Tibial artery (tissue), 4 donors: ENCODE measurements at regions not wholly inside any gene's neighbourhood (a gene's known extent, or its start where the extent isn't known, plus 50 kb on each side); places are given as distances from the start of the nearest gene placed in this dataset.

Experiments
- DNase-seq, 2 donors: peaks; one replicate each; pipeline ENCODE4 v3.0.0-alpha.2; 2019
- H3K27ac ChIP-seq, 2 donors: fragments of 200-600 bp; sonication (generic) in 1 of 2; 1 replicate in 1 of 2; 2 replicates in 1 of 2; pipeline ENCODE4 v1.5.1; 2018 to 2019; ENCODE audit warnings: mild to moderate bottlenecking in 1 of 2
- H3K27me3 ChIP-seq, 2 donors: fragments of 200-600 bp; sonication (generic) in 1 of 2; one replicate each; pipeline versions ENCODE4 v1.5.1 to v1.6.0; 2016 to 2019
- H3K36me3 ChIP-seq, 3 donors: fragments of 200-600 bp; sonication (generic) in 2 of 3; one replicate each; pipeline ENCODE4 v1.5.1; 2016 to 2019; ENCODE audit warnings: mild to moderate bottlenecking in 2 of 3
- H3K4me1 ChIP-seq, 4 donors: fragments of 200-600 bp; sonication (generic) in 2 of 4; 1 replicate in 3 of 4; 2 replicates in 1 of 4; pipeline ENCODE4 v1.5.1; 2016 to 2019
- H3K4me3 ChIP-seq, 2 donors: fragments of 200-600 bp; sonication (generic) in 1 of 2; 1 replicate in 1 of 2; 2 replicates in 1 of 2; pipeline ENCODE4 v1.5.1; 2018 to 2019; ENCODE audit warnings: mild to moderate bottlenecking in 2 of 2
- H3K9me3 ChIP-seq, 3 donors: fragments of 200-600 bp; sonication (generic) in 1 of 3; one replicate each; pipeline ENCODE4 v1.5.1; 2016 to 2019
- intact Hi-C: fragments of 100-400 bp; cut with DNase I; formaldehyde crosslinking; loops from one replicate; pipeline ENCODE4 v1.15.0; 2023; ENCODE audit warnings: low total_unique reads
- TF ChIP-seq, protein P1 (sequence below), 2 experiments: fragments of 200-600 bp in 1 of 2; fragments of 450-650 bp in 1 of 2; IDR thresholded peaks; one replicate each; pipeline ENCODE4 v1.5.1; 2017 to 2019; ENCODE audit warnings: antibody characterized with exemption in 2 of 2, mild to moderate bottlenecking in 1 of 2, moderate library complexity in 1 of 2

DNA sequence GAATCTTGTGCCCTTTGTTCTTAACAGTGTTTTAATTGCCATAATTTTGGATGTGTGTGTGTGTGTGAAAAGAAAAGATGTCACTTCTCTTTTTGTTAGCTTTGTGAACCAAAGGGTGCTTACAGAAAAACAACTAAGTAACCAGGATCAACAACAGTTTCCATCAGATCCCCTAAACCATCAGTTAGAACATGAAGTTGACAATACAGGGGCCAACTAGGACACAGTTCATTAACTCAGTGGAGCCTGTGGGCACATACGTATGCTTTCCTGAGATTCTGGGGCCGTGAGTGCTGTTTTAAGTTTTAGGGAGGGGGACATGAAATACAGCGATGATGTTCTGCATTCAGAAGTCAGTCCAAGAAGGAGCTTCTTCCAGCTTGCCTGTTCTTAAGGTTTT, 133.6 kb downstream of the TLR5 start:
- Histone ChIP-seq H3K36me3 (peaks cover 3 to 9% (median 5%) of the 10 kb centered on the region in 3 donors), H3K4me3 (no peak overlapping the region), H3K27me3 (no peaks in the 10 kb centered on the region), H3K27ac (no peak overlapping the region), H3K9me3 (no peaks in the 10 kb centered on the region), H3K4me1 (peaks cover 0 to 39% (median 9%) of the 10 kb centered on the region in 4 donors)
- intact Hi-C loops = no loop called here
- no peak for DNase-seq
- TF ChIP-seq, protein P1, sequence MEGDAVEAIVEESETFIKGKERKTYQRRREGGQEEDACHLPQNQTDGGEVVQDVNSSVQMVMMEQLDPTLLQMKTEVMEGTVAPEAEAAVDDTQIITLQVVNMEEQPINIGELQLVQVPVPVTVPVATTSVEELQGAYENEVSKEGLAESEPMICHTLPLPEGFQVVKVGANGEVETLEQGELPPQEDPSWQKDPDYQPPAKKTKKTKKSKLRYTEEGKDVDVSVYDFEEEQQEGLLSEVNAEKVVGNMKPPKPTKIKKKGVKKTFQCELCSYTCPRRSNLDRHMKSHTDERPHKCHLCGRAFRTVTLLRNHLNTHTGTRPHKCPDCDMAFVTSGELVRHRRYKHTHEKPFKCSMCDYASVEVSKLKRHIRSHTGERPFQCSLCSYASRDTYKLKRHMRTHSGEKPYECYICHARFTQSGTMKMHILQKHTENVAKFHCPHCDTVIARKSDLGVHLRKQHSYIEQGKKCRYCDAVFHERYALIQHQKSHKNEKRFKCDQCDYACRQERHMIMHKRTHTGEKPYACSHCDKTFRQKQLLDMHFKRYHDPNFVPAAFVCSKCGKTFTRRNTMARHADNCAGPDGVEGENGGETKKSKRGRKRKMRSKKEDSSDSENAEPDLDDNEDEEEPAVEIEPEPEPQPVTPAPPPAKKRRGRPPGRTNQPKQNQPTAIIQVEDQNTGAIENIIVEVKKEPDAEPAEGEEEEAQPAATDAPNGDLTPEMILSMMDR (IDR thresholded peaks at IDR 0.05) = no peak

DNA sequence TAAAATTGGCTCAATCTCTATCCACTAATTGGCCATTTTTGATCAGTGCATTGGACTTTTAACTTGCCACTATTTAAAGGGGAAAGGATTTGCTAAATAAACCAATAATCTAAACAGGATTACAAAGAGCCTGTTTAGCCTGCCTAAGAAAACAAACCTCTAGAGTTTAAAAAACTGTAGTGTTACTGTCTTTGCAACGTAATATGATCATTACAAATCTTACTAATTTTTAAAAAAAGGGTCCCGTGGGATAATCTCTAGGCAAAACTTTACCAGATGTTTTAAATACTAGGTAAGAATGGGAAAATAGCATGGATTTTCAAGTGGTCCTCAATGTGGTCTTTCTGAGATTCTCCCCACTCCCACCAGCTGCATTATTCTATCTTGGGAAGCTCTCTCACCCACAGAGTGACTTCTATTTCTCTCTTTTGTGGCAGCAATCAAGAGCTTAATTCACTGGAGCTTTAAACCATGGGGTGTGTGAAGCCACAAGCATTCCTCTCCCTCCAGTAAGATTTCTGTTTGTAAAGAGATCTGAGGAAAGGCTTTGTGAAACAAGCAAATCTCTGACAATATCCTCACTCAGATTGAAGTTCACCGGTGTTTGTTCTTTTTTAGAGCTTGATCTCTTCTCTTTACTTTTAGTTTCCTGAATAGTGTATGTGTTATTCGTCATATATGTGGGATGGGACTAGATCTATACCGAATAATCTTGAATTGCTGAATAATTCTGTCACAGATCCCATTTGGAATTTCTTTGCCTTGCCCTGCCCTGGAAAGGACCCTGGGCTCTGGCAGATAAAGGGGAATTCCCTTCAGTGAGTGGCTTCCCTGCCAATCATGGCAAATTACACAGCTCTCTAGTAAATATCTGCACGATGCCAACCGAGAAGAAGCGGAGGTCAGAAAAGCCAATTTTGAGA, 132.2 kb downstream of the TLR5 start:
- H3K27ac ChIP-seq = no peak overlapping the region
- no peaks in the 10 kb centered on the region for H3K36me3 ChIP-seq
- intact Hi-C loops = no loop called here
- peaks cover 0 to 39% (median 9%) of the 10 kb centered on the region in 4 donors for H3K4me1 ChIP-seq
- TF ChIP-seq, protein P1 (IDR thresholded peaks at IDR 0.05) = no peak
- H3K9me3 ChIP-seq = no peaks in the 10 kb centered on the region
- no peaks in the 10 kb centered on the region for H3K27me3 ChIP-seq
- H3K4me3 ChIP-seq = no peak overlapping the region
- DNase-seq = no peak

DNA sequence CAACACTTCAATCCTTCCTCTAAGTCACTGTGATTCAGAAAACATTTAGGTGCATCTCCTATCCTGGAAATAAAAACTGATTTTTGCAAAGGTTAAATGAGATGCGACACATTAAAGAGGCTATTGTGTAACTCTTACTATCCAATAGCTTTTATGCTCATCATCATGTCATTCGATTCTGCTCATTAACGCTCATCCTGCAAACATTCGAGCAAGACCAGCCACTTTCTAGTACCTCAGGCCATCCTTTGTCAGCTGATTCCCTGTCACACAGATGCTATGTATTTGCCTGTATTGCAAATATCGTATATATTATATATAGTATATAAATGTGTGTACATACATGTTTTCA, 131.6 kb downstream of the TLR5 start:
- TF ChIP-seq, protein P1 (IDR thresholded peaks at IDR 0.05) = no peak
- Histone ChIP-seq H3K4me3 (no peak overlapping the region), H3K4me1 (peaks cover 0 to 38% (median 9%) of the 10 kb centered on the region in 4 donors), H3K9me3 (no peaks in the 10 kb centered on the region), H3K36me3 (no peaks in the 10 kb centered on the region), H3K27ac (no peak overlapping the region), H3K27me3 (no peaks in the 10 kb centered on the region)
- intact Hi-C loops = no loop called here
- no peak for DNase-seq

DNA sequence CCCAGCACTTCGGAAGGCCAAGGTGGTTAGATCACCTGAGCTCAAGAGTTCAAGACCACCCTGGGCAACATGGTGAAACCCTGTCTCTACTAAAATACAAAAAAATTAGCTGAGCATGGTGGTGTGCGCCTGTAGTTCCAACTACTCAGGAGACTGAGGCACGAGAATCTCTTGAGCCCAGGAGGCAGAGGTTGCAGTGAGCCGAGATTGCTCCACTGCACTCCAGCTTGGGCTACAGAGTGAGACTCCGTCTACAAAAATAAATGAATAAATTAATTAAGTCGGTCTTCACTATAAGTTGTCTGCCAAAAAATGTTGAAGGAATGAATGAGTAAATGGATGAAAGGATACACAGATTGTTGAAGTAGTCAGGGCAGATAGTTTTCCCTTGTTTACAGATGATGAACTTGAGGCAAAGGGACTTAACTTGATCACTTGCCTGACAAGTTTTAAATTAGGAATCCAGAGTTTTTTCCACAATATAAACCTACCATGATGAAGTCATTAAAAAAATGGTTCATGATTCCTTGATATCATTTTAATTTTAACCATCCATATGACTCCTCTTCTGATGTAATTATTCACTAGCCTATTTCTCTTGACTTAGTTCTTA, 130.8 kb downstream of the TLR5 start:
- no peaks in the 10 kb centered on the region for H3K9me3 ChIP-seq
- peaks cover 0 to 31% (median 9%) of the 10 kb centered on the region in 4 donors for H3K4me1 ChIP-seq
- no peak for DNase-seq
- TF ChIP-seq, protein P1 (IDR thresholded peaks at IDR 0.05) = no peak
- no peaks in the 10 kb centered on the region for H3K36me3 ChIP-seq
- no peak overlapping the region for H3K27ac ChIP-seq
- intact Hi-C loops = no loop called here
- no peaks in the 10 kb centered on the region for H3K27me3 ChIP-seq
- no peak overlapping the region for H3K4me3 ChIP-seq

DNA sequence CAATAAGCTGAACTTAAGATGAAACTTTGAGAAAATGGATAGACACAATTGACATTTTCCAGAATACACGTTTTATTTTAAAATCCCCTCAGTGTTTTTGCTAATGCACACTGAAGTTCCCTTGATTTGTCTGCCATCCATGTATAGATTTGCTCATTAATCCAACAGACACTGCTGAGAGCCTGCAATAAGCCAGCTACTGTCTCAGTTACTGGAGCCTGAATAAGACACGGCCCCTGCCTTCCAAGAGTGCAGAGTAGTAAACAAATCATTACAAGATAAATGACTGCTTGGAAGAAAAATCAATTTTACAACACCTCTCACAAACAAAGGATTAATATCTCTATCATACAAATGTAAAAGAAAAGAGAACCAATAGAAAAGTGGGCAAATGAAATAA, 130.1 kb downstream of the TLR5 start:
- H3K9me3 ChIP-seq = no peaks in the 10 kb centered on the region

More for the DNA sequence above, 130.1 kb downstream of the TLR5 start:
- H3K4me1 ChIP-seq = peaks cover 0 to 25% (median 8%) of the 10 kb centered on the region in 4 donors
- H3K27me3 ChIP-seq = no peaks in the 10 kb centered on the region
- DNase-seq = no peak
- TF ChIP-seq, protein P1 (IDR thresholded peaks at IDR 0.05) = no peak
- intact Hi-C loops = no loop called here
- no peaks in the 10 kb centered on the region for H3K36me3 ChIP-seq
- H3K27ac ChIP-seq = no peak overlapping the region
- H3K4me3 ChIP-seq = no peak overlapping the region
